CD4-positive, alpha-beta T cell (primary cell): ENCODE measurements at regions not wholly inside any gene's neighbourhood (a gene's known extent, or its start where the extent isn't known, plus 50 kb on each side); places are given as distances from the start of the nearest gene placed in this dataset.

Source experiments
- ATAC-seq: fragments of 200-7000 bp; cut with Tn5 transposase; one replicate; pipeline ENCODE4 v1.10.0; 2022; ENCODE audit warnings: mild to moderate bottlenecking; ENCODE audit not compliant: poor library complexity
- CTCF ChIA-PET: fragments of 350-600 bp; sonication (Branson Sonifier 250); formaldehyde crosslinking; loops from one replicate; lab custom pipeline; 2021; ENCODE audit warnings: antibody characterized with exemption, inconsistent platforms; lab: Charles Lee
- POLR2A ChIA-PET: fragments of 350-600 bp; sonication (Branson Sonifier 250); formaldehyde crosslinking; loops from one replicate; lab custom pipeline; 2021; ENCODE audit warnings: antibody characterized with exemption, inconsistent platforms; lab: Charles Lee
- DNase-seq, 14 experiments: peaks; one replicate each; pipeline ENCODE4 v3.0.0-alpha.2; 2013 to 2020; ENCODE audit warnings: mixed read lengths in 2 of 14
- H3K27ac ChIP-seq, 2 donors: one replicate each; pipeline versions ENCODE4 v1.5.1 to v1.7.0; 2013; ENCODE audit warnings: low read length in 2 of 2, low read depth in 1 of 2, mild to moderate bottlenecking in 1 of 2
- H3K27me3 ChIP-seq, 2 experiments: 1 replicate in 1 of 2; 2 replicates in 1 of 2; pipeline versions ENCODE4 v1.6.1 to v1.7.0; 2013; ENCODE audit warnings: low read length in 2 of 2, control low read depth in 1 of 2, mild to moderate bottlenecking in 1 of 2, moderate library complexity in 1 of 2; ENCODE audit not compliant: insufficient read depth in 2 of 2, control insufficient read depth in 1 of 2
- H3K36me3 ChIP-seq: one replicate; pipeline ENCODE4 v1.6.1; 2013; ENCODE audit warnings: low read length, control low read depth; ENCODE audit not compliant: insufficient read depth
- H3K4me1 ChIP-seq: one replicate; pipeline ENCODE4 v1.6.1; 2013; ENCODE audit warnings: low read length, control low read depth; ENCODE audit not compliant: insufficient read depth
- H3K4me3 ChIP-seq: one replicate; pipeline ENCODE4 v1.5.1; 2013; ENCODE audit warnings: mild to moderate bottlenecking, low read length, moderate library complexity
- H3K9me3 ChIP-seq, 2 experiments: 1 replicate in 1 of 2; 2 replicates in 1 of 2; pipeline versions ENCODE4 v1.6.1 to v1.7.0; 2013; ENCODE audit warnings: low read length in 2 of 2, mild to moderate bottlenecking in 2 of 2, control low read depth in 1 of 2, moderate library complexity in 1 of 2; ENCODE audit not compliant: control insufficient read depth in 1 of 2, insufficient read depth in 1 of 2
- H3K27ac Mint-ChIP-seq: one replicate; pipeline ENCODE4 v1.8.0; 2020; ENCODE audit warnings: mixed read lengths
- H3K27me3 Mint-ChIP-seq: one replicate; pipeline ENCODE4 v1.8.0; 2021; ENCODE audit warnings: mixed read lengths
- H3K36me3 Mint-ChIP-seq: one replicate; pipeline ENCODE4 v1.8.0; 2021; ENCODE audit warnings: low read depth, mixed read lengths
- H3K4me1 Mint-ChIP-seq: one replicate; pipeline ENCODE4 v1.8.0; 2021; ENCODE audit warnings: low read depth, mixed read lengths
- H3K4me3 Mint-ChIP-seq: one replicate; pipeline ENCODE4 v1.8.0; 2020; ENCODE audit warnings: mild to moderate bottlenecking, mixed read lengths
- H3K9me3 Mint-ChIP-seq: one replicate; pipeline ENCODE4 v1.8.0; 2020; ENCODE audit warnings: mixed read lengths
- CTCF ChIP-seq: fragments of 200-600 bp; IDR thresholded peaks from one replicate; pipeline ENCODE4 v1.8.0; 2022; ENCODE audit warnings: antibody characterized with exemption, mild to moderate bottlenecking
- intact Hi-C, 2 experiments: fragments of 100-400 bp; cut with DNase I in 1 of 2; cut with micrococcal nuclease in 1 of 2; formaldehyde crosslinking; loops; one replicate each; pipeline versions ENCODE4 v1.15.1 to v1.9.0; 2023 to 2025; cut with DNase I, micrococcal nuclease

GRCh38 chr1:177830531-177831135 is 139.2 kb downstream of the SEC16B start:
- ChIA-PET CTCF (no interaction called here), POLR2A (no interaction called here)
- H3K27me3 ChIP-seq = no peaks in the 10 kb centered on the region
- no peak overlapping the region for H3K4me3 ChIP-seq
- H3K27me3 Mint-ChIP-seq = no peaks in the 10 kb centered on the region
- peaks cover 9% of the 10 kb centered on the region for H3K9me3 Mint-ChIP-seq
- no peaks in the 10 kb centered on the region for H3K36me3 Mint-ChIP-seq
- H3K36me3 ChIP-seq = no peaks in the 10 kb centered on the region
- intact Hi-C loops = no loop called here
- DNase-seq = no peak
- ATAC-seq = no peak
- no peak overlapping the region for H3K27ac Mint-ChIP-seq
- TF ChIP-seq CTCF = no peak
- no peak overlapping the region for H3K4me3 Mint-ChIP-seq
- peaks cover 0 to 4% of the 10 kb centered on the region in 2 experiments for H3K9me3 ChIP-seq
- no peaks in the 10 kb centered on the region for H3K4me1 ChIP-seq
- H3K27ac ChIP-seq = no peak overlapping the region
- H3K4me1 Mint-ChIP-seq = no peaks in the 10 kb centered on the region

GRCh38 chr1:177825276-177825901 is 144.5 kb downstream of the SEC16B start:
- peaks cover 6% of the 10 kb centered on the region for H3K9me3 Mint-ChIP-seq
- TF ChIP-seq CTCF = no peak
- no peak for ATAC-seq

GRCh38 chr1:177824508-177824982 is 145.3 kb downstream of the SEC16B start:
- Mint-ChIP-seq H3K9me3 (peaks cover 6% of the 10 kb centered on the region), H3K4me3 (no peak overlapping the region), H3K4me1 (no peaks in the 10 kb centered on the region), H3K27me3 (no peaks in the 10 kb centered on the region), H3K36me3 (no peaks in the 10 kb centered on the region), H3K27ac (no peak overlapping the region)
- no peak for DNase-seq
- no peak for ATAC-seq
- TF ChIP-seq CTCF = no peak
- intact Hi-C loops = no loop called here
- Histone ChIP-seq H3K27me3 (no peaks in the 10 kb centered on the region), H3K27ac (no peak overlapping the region), H3K9me3 (peaks cover 0 to 19% of the 10 kb centered on the region in 2 experiments), H3K4me1 (no peaks in the 10 kb centered on the region), H3K4me3 (no peak overlapping the region), H3K36me3 (no peaks in the 10 kb centered on the region)
- CTCF ChIA-PET = no interaction called here
- POLR2A ChIA-PET = no interaction called here

More at GRCh38 chr1:177825276-177825901, 144.5 kb downstream of the SEC16B start:
- H3K36me3 ChIP-seq = no peaks in the 10 kb centered on the region
- H3K9me3 ChIP-seq = peaks cover 0 to 16% of the 10 kb centered on the region in 2 experiments
- no peak for DNase-seq
- no peak overlapping the region for H3K27ac ChIP-seq
- intact Hi-C loops = no loop called here
- Mint-ChIP-seq H3K36me3 (no peaks in the 10 kb centered on the region), H3K27ac (no peak overlapping the region), H3K27me3 (no peaks in the 10 kb centered on the region), H3K4me1 (no peaks in the 10 kb centered on the region), H3K4me3 (no peak overlapping the region)
- H3K4me1 ChIP-seq = no peaks in the 10 kb centered on the region
- CTCF ChIA-PET = no interaction called here
- H3K4me3 ChIP-seq = no peak overlapping the region
- H3K27me3 ChIP-seq = no peaks in the 10 kb centered on the region
- POLR2A ChIA-PET = no interaction called here
